Mesenchymal stem cell (in vitro differentiated cells and primary cell): ENCODE measurements at regions not wholly inside any gene's neighbourhood (a gene's known extent, or its start where the extent isn't known, plus 50 kb on each side); places are given as distances from the start of the nearest gene placed in this dataset.

Experiments
- DNase-seq: peaks from one replicate; pipeline ENCODE4 v3.0.0-alpha.2; 2013
- H2AFZ ChIP-seq: one replicate; pipeline ENCODE4 v1.6.1; 2013; ENCODE audit warnings: low read depth, mild to moderate bottlenecking, control low read depth, inconsistent platforms, low read length, moderate library complexity
- H2AK5ac ChIP-seq: 2 replicates; pipeline ENCODE4 v1.6.1; 2013; ENCODE audit warnings: low read length, moderate library complexity, mild to moderate bottlenecking, inconsistent platforms; ENCODE audit not compliant: severe bottlenecking
- H2BK120ac ChIP-seq: one replicate; pipeline ENCODE4 v1.6.1; 2013; ENCODE audit warnings: low read depth, mild to moderate bottlenecking, inconsistent platforms, low read length, moderate library complexity
- H2BK12ac ChIP-seq, 2 experiments: one replicate each; pipeline ENCODE4 v1.6.1; 2013; ENCODE audit warnings: inconsistent platforms in 2 of 2, low read length in 2 of 2, mild to moderate bottlenecking in 2 of 2, moderate library complexity in 2 of 2, control low read depth in 1 of 2
- H2BK15ac ChIP-seq: one replicate; pipeline ENCODE4 v1.6.1; 2013; ENCODE audit warnings: mild to moderate bottlenecking, low read depth, inconsistent platforms; ENCODE audit not compliant: poor library complexity, severe bottlenecking
- H2BK5ac ChIP-seq: 2 replicates; pipeline ENCODE4 v1.6.1; 2013; ENCODE audit warnings: low read depth, mild to moderate bottlenecking, low read length, control low read depth, inconsistent platforms; ENCODE audit not compliant: poor library complexity, severe bottlenecking
- H3K14ac ChIP-seq, 2 experiments: one replicate each; pipeline ENCODE4 v1.6.1; 2013; ENCODE audit warnings: inconsistent platforms in 2 of 2, low read length in 2 of 2, control low read depth in 1 of 2, mild to moderate bottlenecking in 1 of 2, moderate library complexity in 1 of 2
- H3K18ac ChIP-seq, 2 experiments: one replicate each; pipeline ENCODE4 v1.6.1; 2013; ENCODE audit warnings: inconsistent platforms in 2 of 2, low read length in 2 of 2, control low read depth in 1 of 2, low read depth in 1 of 2, mild to moderate bottlenecking in 1 of 2
- H3K23ac ChIP-seq, 2 experiments: one replicate each; pipeline ENCODE4 v1.6.1; 2013; ENCODE audit warnings: inconsistent platforms in 2 of 2, low read length in 2 of 2, mild to moderate bottlenecking in 2 of 2, moderate library complexity in 2 of 2, control low read depth in 1 of 2
- H3K27ac ChIP-seq: 2 replicates; pipeline ENCODE4 v1.5.1; 2013; ENCODE audit warnings: mild to moderate bottlenecking, moderate library complexity, low read length, control low read depth, inconsistent platforms; ENCODE audit not compliant: poor library complexity, severe bottlenecking
- H3K27me3 ChIP-seq, 2 experiments: 2 replicates each; pipeline versions ENCODE4 v1.6.1 to v1.7.0; 2013; ENCODE audit warnings: low read length in 2 of 2, mild to moderate bottlenecking in 2 of 2, moderate library complexity in 2 of 2, control low read depth in 1 of 2, inconsistent platforms in 1 of 2; ENCODE audit not compliant: control insufficient read depth in 1 of 2, insufficient read depth in 1 of 2
- H3K36me3 ChIP-seq, 2 experiments: 2 replicates each; pipeline versions ENCODE4 v1.6.1 to v1.7.0; 2013; ENCODE audit warnings: low read length in 2 of 2, control low read depth in 1 of 2, inconsistent platforms in 1 of 2, low read depth in 1 of 2, mild to moderate bottlenecking in 1 of 2; ENCODE audit not compliant: insufficient read depth in 2 of 2, control insufficient read depth in 1 of 2
- H3K4ac ChIP-seq, 2 experiments: one replicate each; pipeline ENCODE4 v1.6.1; 2013; ENCODE audit warnings: inconsistent platforms in 2 of 2, low read length in 2 of 2, mild to moderate bottlenecking in 2 of 2, moderate library complexity in 2 of 2, control low read depth in 1 of 2, low read depth in 1 of 2
- H3K4me1 ChIP-seq: 2 replicates; pipeline ENCODE4 v1.6.1; 2013; ENCODE audit warnings: low read depth, low read length, control low read depth; ENCODE audit not compliant: control insufficient read depth, insufficient read depth
- H3K4me2 ChIP-seq: 2 replicates; pipeline ENCODE4 v1.6.1; 2013; ENCODE audit warnings: low read length, mild to moderate bottlenecking, inconsistent platforms; ENCODE audit not compliant: poor library complexity, severe bottlenecking
- H3K4me3 ChIP-seq, 2 experiments: 2 replicates each; pipeline versions ENCODE4 v1.5.1 to v1.7.0; 2013; ENCODE audit warnings: low read length in 2 of 2, mild to moderate bottlenecking in 2 of 2, control low read depth in 1 of 2, low read depth in 1 of 2; ENCODE audit not compliant: insufficient read depth in 1 of 2
- H3K79me1 ChIP-seq: replicated peaks from 2 replicates; pipeline ENCODE4 v1.6.1; 2013; ENCODE audit warnings: mild to moderate bottlenecking, control low read depth, low read length, inconsistent platforms; ENCODE audit not compliant: poor library complexity, severe bottlenecking
- H3K9ac ChIP-seq: 2 replicates; pipeline ENCODE4 v1.7.0; 2013; ENCODE audit warnings: mild to moderate bottlenecking, low read length, moderate library complexity
- H3K9me3 ChIP-seq: 2 replicates; pipeline ENCODE4 v1.7.0; 2013; ENCODE audit warnings: mild to moderate bottlenecking, low read length; ENCODE audit not compliant: control insufficient read depth
- H4K8ac ChIP-seq: one replicate; pipeline ENCODE4 v1.6.1; 2013; ENCODE audit warnings: inconsistent platforms, mild to moderate bottlenecking, low read length, moderate library complexity
- H4K91ac ChIP-seq: one replicate; pipeline ENCODE4 v1.6.1; 2013; ENCODE audit warnings: mild to moderate bottlenecking, low read length, inconsistent platforms
- WGBS: methylation state at CpG from one replicate; pipeline ENCODE4 v1.1.7; 2013; ENCODE audit warnings: mixed read lengths; 5-methylcytosine and 5-hydroxymethylcytosine counted together

- Histone ChIP-seq H3K4me3 (no peak overlapping the region), H3K9ac (no peak overlapping the region), H2BK15ac (no peak overlapping the region), H3K27me3 (no peaks in the 10 kb centered on the region), H3K79me1 (no peaks in the 10 kb centered on the region), H4K8ac (no peak overlapping the region), H2BK5ac (no peak overlapping the region), H3K14ac (no peak overlapping the region), H3K27ac (no peak overlapping the region), H4K91ac (no peak overlapping the region), H3K4me2 (no peak overlapping the region), H3K23ac (no peak overlapping the region), H2BK12ac (no peak overlapping the region), H3K18ac (no peak overlapping the region), H3K36me3 (no peaks in the 10 kb centered on the region), H2AK5ac (no peak overlapping the region), H2AFZ (no peak overlapping the region), H2BK120ac (no peak overlapping the region), H3K4me1 (no peaks in the 10 kb centered on the region), H3K9me3 (no peaks in the 10 kb centered on the region), H3K4ac (no peak overlapping the region)
- WGBS = 57% methylated on average over 1 of the region's 1 CpG
- DNase-seq = no peak
Observed at GRCh38 chr2:13543550-13543949, 826.8 kb downstream of the TRIB2 start.

- H2BK5ac ChIP-seq = no peak overlapping the region
- no peaks in the 10 kb centered on the region for H3K9me3 ChIP-seq
- H3K79me1 ChIP-seq = no peaks in the 10 kb centered on the region
- H3K14ac ChIP-seq = no peak overlapping the region
- no peak overlapping the region for H3K9ac ChIP-seq
- H3K4ac ChIP-seq = no peak overlapping the region
- no peak overlapping the region for H3K18ac ChIP-seq
- H4K91ac ChIP-seq = no peak overlapping the region
- no peak overlapping the region for H2BK12ac ChIP-seq
- no peak overlapping the region for H2BK120ac ChIP-seq
- H2AK5ac ChIP-seq = no peak overlapping the region
- no peak overlapping the region for H3K4me2 ChIP-seq
- no peak for DNase-seq
- 30% methylated on average over 2 of the region's 2 CpGs for WGBS
- H3K4me1 ChIP-seq = no peaks in the 10 kb centered on the region
- H2BK15ac ChIP-seq = no peak overlapping the region
- H2AFZ ChIP-seq = no peak overlapping the region
- no peaks in the 10 kb centered on the region for H3K36me3 ChIP-seq
- H3K27ac ChIP-seq = no peak overlapping the region
- no peaks in the 10 kb centered on the region for H3K27me3 ChIP-seq
- H3K4me3 ChIP-seq = no peak overlapping the region
- no peak overlapping the region for H3K23ac ChIP-seq
- no peak overlapping the region for H4K8ac ChIP-seq
Observed at GRCh38 chr2:13545320-13545719, 828.6 kb downstream of the TRIB2 start.

DNA sequence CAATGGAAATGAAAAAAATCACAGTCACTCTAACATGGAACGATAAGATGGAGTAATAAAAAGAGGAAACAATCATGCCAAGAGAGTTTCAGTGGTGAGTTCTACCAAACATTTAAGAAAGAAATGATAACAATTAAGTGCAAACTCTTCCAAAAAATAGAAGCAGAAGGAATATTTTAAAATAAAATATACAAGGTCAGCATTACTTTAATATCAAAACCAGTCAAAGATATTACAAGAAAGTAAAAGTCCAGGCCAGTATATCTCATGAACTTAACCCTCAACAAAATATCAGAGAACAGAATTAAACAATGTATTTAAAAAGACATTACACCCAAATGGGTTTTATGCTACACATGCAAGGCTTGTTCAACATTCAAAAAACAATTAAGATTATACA lies 829.4 kb downstream of the TRIB2 start:
- H3K4me2 ChIP-seq = no peak overlapping the region
- H3K4me1 ChIP-seq = no peaks in the 10 kb centered on the region
- H2AFZ ChIP-seq = no peak overlapping the region
- no peaks in the 10 kb centered on the region for H3K79me1 ChIP-seq
- H3K4me3 ChIP-seq = no peak overlapping the region
- H4K91ac ChIP-seq = no peak overlapping the region
- H3K27me3 ChIP-seq = no peaks in the 10 kb centered on the region
- no peak overlapping the region for H3K9ac ChIP-seq
- H3K9me3 ChIP-seq = no peaks in the 10 kb centered on the region
- H3K4ac ChIP-seq = no peak overlapping the region
- H2BK5ac ChIP-seq = no peak overlapping the region
- H2BK120ac ChIP-seq = no peak overlapping the region
- no peak overlapping the region for H3K27ac ChIP-seq
- H2BK12ac ChIP-seq = no peak overlapping the region
- H3K36me3 ChIP-seq = no peaks in the 10 kb centered on the region
- no CpG with 5 or more reads among the region's 1 CpG for WGBS
- no peak overlapping the region for H3K23ac ChIP-seq
- no peak overlapping the region for H3K18ac ChIP-seq
- H4K8ac ChIP-seq = no peak overlapping the region
- H2BK15ac ChIP-seq = no peak overlapping the region
- H2AK5ac ChIP-seq = no peak overlapping the region
- no peak overlapping the region for H3K14ac ChIP-seq
- no peak for DNase-seq

DNA sequence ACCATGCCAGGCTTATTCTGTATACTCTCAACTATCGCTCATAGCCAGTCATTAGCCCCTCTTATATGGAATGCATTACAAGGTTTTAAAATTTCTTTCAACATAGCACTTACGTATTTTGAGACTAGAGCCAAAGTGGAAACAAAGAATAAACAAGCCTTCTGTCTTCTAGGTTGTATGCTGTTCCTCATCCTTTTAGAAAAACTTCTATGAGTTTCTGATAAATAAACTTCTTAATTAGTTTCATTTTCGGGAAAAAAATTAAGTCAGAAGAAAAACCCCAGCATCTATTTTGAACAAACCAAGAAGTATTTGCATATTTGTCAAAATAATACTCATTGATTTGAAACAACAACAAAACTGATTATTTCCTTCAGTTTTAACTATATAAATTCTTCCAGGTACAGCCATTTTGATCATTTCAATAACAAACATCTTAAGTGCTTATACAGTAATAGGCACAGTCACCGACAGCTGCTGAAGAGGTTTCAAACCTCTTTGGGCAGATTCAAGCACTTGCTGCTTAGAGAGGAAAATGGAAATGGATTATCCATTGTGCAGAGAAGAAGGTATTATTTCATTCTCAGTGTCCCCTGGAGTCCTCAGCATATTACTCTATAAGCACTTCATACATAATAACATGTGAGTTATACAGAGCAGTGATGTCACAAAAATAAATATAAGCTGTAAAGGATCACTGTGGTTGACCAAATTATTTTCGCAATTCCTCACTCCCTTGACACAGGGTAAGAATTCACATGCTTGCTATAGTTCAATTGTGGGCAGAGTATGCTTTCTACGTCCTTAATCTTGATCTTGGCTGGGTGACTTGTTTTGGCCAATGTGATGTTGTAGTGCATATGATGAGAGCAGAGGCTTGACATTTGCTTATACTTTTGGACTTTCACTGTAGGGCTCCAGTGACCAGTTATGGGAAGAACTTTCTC lies 833.8 kb downstream of the TRIB2 start:
- WGBS = 65% methylated on average over 4 of the region's 6 CpGs
- H3K27ac ChIP-seq = no peak overlapping the region
- no peak overlapping the region for H2BK5ac ChIP-seq
- H3K79me1 ChIP-seq = no peaks in the 10 kb centered on the region
- no peak overlapping the region for H3K18ac ChIP-seq
- H2BK12ac ChIP-seq = no peak overlapping the region
- no peak overlapping the region for H2BK120ac ChIP-seq
- no peak overlapping the region for H3K4me2 ChIP-seq
- no peak overlapping the region for H3K4me3 ChIP-seq
- no peak overlapping the region for H2AFZ ChIP-seq
- H3K27me3 ChIP-seq = no peaks in the 10 kb centered on the region
- no peaks in the 10 kb centered on the region for H3K36me3 ChIP-seq
- H2AK5ac ChIP-seq = no peak overlapping the region
- H2BK15ac ChIP-seq = no peak overlapping the region
- no peak overlapping the region for H3K9ac ChIP-seq
- H3K4me1 ChIP-seq = no peaks in the 10 kb centered on the region
- H3K4ac ChIP-seq = no peak overlapping the region
- H3K9me3 ChIP-seq = no peaks in the 10 kb centered on the region
- no peak for DNase-seq
- H4K8ac ChIP-seq = no peak overlapping the region
- H3K23ac ChIP-seq = no peak overlapping the region
- H3K14ac ChIP-seq = no peak overlapping the region
- H4K91ac ChIP-seq = no peak overlapping the region
